BJ (cell line): ENCODE measurements at regions not wholly inside any gene's neighbourhood (a gene's known extent, or its start where the extent isn't known, plus 50 kb on each side); places are given as distances from the start of the nearest gene placed in this dataset.

Source experiments
- CTCF ChIA-PET: fragments of 350-600 bp; formaldehyde crosslinking; extraction: SDS; loops from one replicate; lab custom pipeline; 2021; ENCODE audit warnings: antibody characterized with exemption, inconsistent platforms; lab: Yijun Ruan, JAX
- POLR2A ChIA-PET: fragments of 300-600 bp; sonication (Branson Sonifier 250); formaldehyde crosslinking; extraction: SDS; loops from one replicate; lab custom pipeline; 2021; ENCODE audit warnings: antibody characterized with exemption; lab: Charles Lee
- DNase-seq: peaks from one replicate; pipeline ENCODE4 v3.0.0-alpha.2; 2011; ENCODE audit warnings: low read depth
- H3K27me3 ChIP-seq: 2 replicates; pipeline ENCODE4 v1.6.0; 2011; ENCODE audit warnings: low read length; ENCODE audit not compliant: control insufficient read depth, insufficient read depth
- H3K36me3 ChIP-seq: 2 replicates; pipeline ENCODE4 v1.5.1; 2011; ENCODE audit warnings: low read length; ENCODE audit not compliant: control insufficient read depth, insufficient read depth
- H3K4me3 ChIP-seq: 2 replicates; pipeline ENCODE4 v1.5.1; 2011; ENCODE audit warnings: low read depth, mild to moderate bottlenecking, control low read depth, low read length
- TF ChIP-seq, protein P1 (sequence below): IDR thresholded peaks from 2 replicates; pipeline ENCODE4 v1.5.1; 2011; ENCODE audit warnings: low read depth, mild to moderate bottlenecking, control low read depth, inconsistent platforms, low read length, moderate library complexity; ENCODE audit not compliant: insufficient read depth

DNA sequence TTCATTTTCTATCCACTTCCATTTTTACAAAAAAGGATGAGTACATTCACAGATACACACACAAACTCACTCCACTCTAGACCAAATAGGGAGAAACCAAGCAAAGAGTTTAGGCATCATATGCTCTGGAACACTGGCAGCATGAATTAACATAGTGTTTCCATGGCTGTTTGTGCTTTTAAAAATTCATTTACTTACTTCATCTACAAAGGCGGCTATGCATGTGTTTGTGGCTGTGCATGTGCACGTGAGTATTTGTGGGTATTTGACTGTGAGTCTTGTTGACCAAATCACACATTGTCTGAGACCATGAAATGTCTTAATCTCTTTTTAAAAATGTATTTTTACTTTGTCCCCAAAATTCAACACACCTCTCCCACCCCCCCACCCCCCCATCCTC is 203.0 kb upstream of the SESN3 start:
- TF ChIP-seq, protein P1, sequence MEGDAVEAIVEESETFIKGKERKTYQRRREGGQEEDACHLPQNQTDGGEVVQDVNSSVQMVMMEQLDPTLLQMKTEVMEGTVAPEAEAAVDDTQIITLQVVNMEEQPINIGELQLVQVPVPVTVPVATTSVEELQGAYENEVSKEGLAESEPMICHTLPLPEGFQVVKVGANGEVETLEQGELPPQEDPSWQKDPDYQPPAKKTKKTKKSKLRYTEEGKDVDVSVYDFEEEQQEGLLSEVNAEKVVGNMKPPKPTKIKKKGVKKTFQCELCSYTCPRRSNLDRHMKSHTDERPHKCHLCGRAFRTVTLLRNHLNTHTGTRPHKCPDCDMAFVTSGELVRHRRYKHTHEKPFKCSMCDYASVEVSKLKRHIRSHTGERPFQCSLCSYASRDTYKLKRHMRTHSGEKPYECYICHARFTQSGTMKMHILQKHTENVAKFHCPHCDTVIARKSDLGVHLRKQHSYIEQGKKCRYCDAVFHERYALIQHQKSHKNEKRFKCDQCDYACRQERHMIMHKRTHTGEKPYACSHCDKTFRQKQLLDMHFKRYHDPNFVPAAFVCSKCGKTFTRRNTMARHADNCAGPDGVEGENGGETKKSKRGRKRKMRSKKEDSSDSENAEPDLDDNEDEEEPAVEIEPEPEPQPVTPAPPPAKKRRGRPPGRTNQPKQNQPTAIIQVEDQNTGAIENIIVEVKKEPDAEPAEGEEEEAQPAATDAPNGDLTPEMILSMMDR = no peak
- POLR2A ChIA-PET = no interaction called here
- CTCF ChIA-PET = interaction anchor here (1.0 kb wide), 1 partner anchor 9 kb away, joined by 3 read pairs; no protein-coding TSS in a partner anchor
- H3K36me3 ChIP-seq = no peaks in the 10 kb centered on the region
- DNase-seq = no peak
- no peak overlapping the region for H3K4me3 ChIP-seq
- no peaks in the 10 kb centered on the region; the same call in 1 of the 2 replicates for H3K27me3 ChIP-seq

DNA sequence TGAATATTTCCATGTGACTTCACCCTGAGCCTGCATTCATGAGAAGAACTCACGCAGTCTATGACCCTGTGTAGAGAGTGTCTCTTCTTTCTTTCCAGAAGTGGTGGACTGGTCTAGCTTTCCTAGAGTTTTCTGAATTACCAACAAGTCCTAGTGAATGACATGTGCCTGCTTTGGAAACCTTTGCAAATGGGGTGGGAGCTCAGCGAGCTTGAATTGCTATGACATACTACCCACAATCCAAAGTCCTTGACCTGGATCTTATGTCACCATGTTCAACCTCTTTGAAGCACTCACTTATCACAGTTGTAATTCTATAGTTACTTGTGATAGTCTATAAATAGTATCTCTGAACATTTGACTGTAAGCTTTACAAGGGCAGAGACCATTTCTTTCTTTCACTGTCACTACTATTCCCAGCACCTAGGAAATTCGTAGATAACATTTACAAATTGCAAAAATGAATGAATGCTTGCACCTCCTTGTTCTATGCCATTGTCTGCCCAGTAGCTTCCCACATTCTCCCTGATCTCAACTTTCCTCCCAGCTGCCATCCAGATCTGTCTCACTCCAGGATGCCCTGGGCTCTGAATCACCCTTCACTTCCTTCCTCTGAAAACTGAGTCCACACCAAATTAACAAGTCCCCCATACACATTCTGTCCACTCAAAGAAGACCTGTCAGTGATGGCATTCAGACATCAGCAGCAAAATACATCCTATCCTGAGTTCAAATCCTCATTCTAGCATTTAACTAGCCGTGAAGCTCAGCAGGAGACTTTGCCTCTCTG is 201.9 kb upstream of the SESN3 start:
- H3K27me3 ChIP-seq = no peaks in the 10 kb centered on the region; the same call in 1 of the 2 replicates
- no peaks in the 10 kb centered on the region for H3K36me3 ChIP-seq
- no peak for DNase-seq
- ChIA-PET POLR2A (no interaction called here), CTCF (interaction anchor here (0.9 to 1.8 kb wide), 3 partner anchors 9 to 18 kb away, joined by 3 to 4 read pairs (median 3); no protein-coding TSS in a partner anchor)
- TF ChIP-seq, protein P1 = no peak
- H3K4me3 ChIP-seq = no peak overlapping the region

GRCh38 chr11:95429376-95429907 is 198.4 kb upstream of the SESN3 start:
- Histone ChIP-seq H3K36me3 (no peaks in the 10 kb centered on the region), H3K27me3 (no peaks in the 10 kb centered on the region), H3K4me3 (no peak overlapping the region)
- TF ChIP-seq, protein P1 = no peak
- ChIA-PET POLR2A (no interaction called here), CTCF (interaction anchor here (1.1 kb wide), 1 partner anchor 276 kb away, joined by 3 read pairs; no protein-coding TSS in a partner anchor)
- no peak for DNase-seq

DNA sequence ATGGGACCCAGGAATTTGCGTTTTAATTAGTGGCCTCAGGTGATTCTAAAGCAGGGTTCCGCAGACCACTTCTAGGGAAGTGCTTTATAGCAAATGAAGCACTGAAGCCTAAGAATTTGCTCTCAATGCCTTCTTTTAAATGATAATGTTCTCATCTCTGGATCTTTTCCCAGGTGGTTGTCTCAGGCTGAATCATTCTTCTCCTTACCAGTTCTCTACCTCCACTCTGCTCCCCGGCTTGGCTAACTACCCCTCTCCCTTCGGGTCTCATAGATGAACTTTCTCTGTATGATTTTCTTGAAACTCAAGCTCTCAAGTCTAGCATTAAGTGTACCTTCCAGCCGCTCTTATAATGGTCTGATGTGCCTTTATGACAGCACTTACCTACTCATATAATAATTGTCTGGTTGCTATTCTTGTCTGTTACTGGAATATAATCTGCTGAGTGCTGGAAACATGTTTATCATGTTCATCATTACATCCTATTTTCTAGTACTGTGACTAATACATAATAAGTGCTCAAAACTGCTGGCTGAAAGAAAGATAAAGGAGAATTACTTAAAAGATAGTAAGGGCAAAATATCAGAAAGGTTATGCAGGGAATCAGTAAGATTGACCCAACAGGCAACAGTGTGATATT is 195.9 kb upstream of the SESN3 start:
- ChIA-PET CTCF (no interaction called here), POLR2A (no interaction called here)
- no peak for DNase-seq
- TF ChIP-seq, protein P1 = no peak
- no peaks in the 10 kb centered on the region for H3K27me3 ChIP-seq
- H3K4me3 ChIP-seq = no peak overlapping the region
- no peaks in the 10 kb centered on the region for H3K36me3 ChIP-seq

DNA sequence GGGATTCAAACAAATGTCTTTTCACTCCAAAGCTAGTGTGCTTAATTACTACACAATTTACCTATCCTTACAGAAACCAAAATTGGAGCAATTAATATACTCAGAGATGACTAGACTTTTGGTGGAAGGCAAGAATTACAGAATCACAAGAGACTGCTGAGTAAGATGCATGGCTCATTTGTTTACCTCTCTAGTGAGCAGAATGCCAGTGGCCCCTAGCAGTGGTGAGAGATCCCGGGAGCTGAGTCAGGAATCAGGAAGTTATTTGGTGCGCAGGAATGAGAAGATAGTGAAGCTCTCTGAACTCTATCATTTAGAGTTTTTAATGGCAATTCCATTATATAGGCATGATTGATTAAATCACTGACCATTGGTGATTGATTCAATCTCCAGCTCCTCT is 188.9 kb upstream of the SESN3 start:
- ChIA-PET POLR2A (no interaction called here), CTCF (no interaction called here)
- Histone ChIP-seq H3K36me3 (no peaks in the 10 kb centered on the region), H3K4me3 (no peak overlapping the region), H3K27me3 (no peaks in the 10 kb centered on the region)
- no peak for DNase-seq
- TF ChIP-seq, protein P1 = no peak
